AG10803 (cell line): ENCODE measurements at regions not wholly inside any gene's neighbourhood (a gene's known extent, or its start where the extent isn't known, plus 50 kb on each side); places are given as distances from the start of the nearest gene placed in this dataset.

Source experiments
- DNase-seq: peaks from one replicate; pipeline ENCODE4 v3.0.0; 2010; ENCODE audit warnings: low read depth
- H3K4me3 ChIP-seq: 2 replicates; pipeline ENCODE4 v1.5.1; 2011; ENCODE audit warnings: mild to moderate bottlenecking, low read length, control low read depth
- CTCF ChIP-seq: conservative IDR thresholded peaks from 2 replicates; pipeline ENCODE4 v1.5.1; 2011; ENCODE audit warnings: mild to moderate bottlenecking, low read length, control low read depth, inconsistent platforms

- no peak for TF ChIP-seq CTCF
- H3K4me3 ChIP-seq = no peak overlapping the region
- no peak for DNase-seq
Observed at GRCh38 chr13:70856025-70856424, 747.8 kb upstream of the KLHL1 start.

- no peak for DNase-seq
- no peak for TF ChIP-seq CTCF
Observed at GRCh38 chr13:70849222-70849621, 741.0 kb upstream of the KLHL1 start.

GRCh38 chr13:70844391-70845108 is 736.3 kb upstream of the KLHL1 start:
- no peak for TF ChIP-seq CTCF
- no peak overlapping the region for H3K4me3 ChIP-seq
- DNase-seq = no peak

More at GRCh38 chr13:70849222-70849621, 741.0 kb upstream of the KLHL1 start:
- H3K4me3 ChIP-seq = no peak overlapping the region

GRCh38 chr13:70842062-70842644 is 733.9 kb upstream of the KLHL1 start:
- TF ChIP-seq CTCF = no peak
- no peak overlapping the region for H3K4me3 ChIP-seq
- no peak for DNase-seq

GRCh38 chr13:70841240-70842061 is 733.2 kb upstream of the KLHL1 start:
- no peak for DNase-seq
- H3K4me3 ChIP-seq = no peak overlapping the region
- no peak for TF ChIP-seq CTCF

GRCh38 chr13:70835371-70835770 is 727.1 kb upstream of the KLHL1 start:
- H3K4me3 ChIP-seq = no peak overlapping the region
- DNase-seq = no peak
- TF ChIP-seq CTCF = no peak
